ENCODE measurements at regions not wholly inside any gene's neighbourhood (a gene's known extent, or its start where the extent isn't known, plus 50 kb on each side); places are given as distances from the start of the nearest gene placed in this dataset.
"Not testable (repeated sequence)": the region's sequence is repeated elsewhere in the genome, so short reads cannot be mapped to it uniquely, and the experiment has no call there.

DNA sequence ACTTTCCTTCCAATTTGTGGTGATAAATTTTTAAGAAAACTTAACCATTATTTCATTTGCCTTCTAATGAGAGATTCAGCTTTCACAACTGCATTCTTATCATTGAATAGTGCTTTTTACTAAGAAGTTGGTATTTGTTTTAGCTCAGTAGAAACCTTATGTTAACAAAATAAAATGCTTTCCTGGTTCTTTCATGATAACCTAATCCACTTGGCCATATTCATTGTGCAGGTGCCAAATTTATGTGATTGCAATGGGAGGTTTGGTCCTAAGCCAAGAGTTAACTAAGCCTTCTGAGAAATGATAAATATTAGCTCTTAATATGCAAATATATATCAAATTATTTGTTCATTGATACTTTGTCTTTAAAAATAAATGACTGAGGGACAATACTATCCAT is 141.1 kb upstream of the TLE4 start:
- DNase-seq: peak in 1 of 2 experiments; percentile 30

DNA sequence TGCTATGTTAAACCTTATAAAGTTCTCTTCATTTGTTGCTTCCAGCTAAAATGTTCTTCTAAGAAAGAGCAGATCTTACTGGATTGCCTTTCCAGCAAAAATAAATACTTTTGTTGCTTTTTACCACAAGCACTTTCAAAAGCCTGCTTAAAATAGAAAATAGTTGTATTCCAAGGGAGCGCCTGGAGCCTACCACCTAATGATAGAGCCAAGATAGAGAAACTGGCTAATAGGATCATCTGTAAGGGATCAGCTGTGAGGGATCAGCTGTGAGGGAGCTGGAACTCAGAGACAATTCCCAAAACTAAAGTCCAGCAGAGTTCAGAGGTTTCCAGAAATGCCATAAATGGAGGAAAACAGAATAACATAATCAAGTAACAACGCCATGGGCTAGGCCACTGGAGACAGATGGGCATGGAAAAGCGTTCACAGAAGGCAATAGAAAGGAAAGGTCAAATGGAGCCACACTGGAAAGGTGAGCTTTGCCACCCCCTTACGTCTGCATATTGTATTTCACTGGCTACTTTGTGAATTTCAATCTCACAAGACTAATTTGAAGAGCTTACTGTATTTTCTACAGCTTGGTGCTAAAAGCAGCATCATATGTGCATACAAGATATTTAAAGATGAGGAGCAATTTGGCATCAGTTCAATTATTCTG is 140.6 kb upstream of the TLE4 start:
- no peak for DNase-seq

DNA sequence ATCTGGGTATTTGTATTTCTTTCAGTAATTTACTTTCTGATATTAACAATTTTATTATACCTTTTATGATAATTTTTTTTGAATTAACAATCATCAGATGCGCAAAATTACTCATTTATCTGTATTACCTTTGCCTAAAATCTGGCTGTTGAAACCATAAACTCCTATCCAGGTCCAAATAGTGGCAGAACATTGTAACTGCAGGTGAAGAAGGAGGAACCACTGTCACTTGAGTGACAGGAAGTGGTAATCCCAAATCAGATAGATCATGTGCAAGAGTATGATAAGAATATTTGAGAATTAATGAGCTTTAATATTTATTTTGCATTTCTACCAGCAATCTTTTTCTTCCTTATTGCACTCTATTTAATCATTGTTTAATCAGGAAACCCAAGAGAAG is 139.3 kb upstream of the TLE4 start:
- DNase-seq: peak in 1 of 2 experiments; percentile 4

DNA sequence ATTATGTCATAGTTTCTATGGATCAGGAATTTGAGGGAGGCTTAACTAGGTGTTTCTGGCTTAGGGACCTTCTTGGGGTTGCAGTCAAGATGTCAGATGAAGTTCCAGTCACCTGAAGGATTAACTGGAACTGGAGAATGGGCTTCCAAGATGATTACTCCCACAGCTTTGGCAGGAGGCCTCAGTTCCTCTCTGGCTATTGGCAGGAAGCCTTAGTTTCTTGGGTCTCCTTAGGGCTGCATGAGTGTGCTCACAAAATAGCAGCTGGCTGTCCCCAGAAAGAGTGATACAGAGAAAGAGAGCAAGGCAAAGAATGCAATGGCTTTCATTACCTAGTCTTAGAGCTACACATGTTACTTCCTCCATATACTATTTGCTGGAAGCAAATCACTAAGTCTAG is 138.1 kb upstream of the TLE4 start:
- DNase-seq: no peak

DNA sequence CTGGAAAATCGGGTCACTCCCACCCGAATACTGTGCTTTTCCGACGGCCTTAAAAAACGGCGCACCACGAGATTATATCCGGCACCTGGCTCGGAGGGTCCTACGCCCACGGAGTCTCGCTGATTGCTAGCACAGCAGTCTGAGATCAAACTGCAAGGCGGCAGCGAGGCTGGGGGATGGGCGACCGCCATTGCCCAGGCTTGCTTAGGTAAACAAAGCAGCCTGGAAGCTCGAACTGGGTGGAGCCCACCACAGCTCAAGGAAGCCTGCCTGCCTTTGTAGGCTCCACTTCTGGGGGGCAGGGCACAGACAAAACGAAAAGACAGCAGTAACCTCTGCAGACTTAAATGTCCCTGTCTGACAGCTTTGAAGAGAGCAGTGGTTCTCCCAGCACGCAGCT is 132.5 kb upstream of the TLE4 start:
- DNase-seq: not testable (repeated sequence)

DNA sequence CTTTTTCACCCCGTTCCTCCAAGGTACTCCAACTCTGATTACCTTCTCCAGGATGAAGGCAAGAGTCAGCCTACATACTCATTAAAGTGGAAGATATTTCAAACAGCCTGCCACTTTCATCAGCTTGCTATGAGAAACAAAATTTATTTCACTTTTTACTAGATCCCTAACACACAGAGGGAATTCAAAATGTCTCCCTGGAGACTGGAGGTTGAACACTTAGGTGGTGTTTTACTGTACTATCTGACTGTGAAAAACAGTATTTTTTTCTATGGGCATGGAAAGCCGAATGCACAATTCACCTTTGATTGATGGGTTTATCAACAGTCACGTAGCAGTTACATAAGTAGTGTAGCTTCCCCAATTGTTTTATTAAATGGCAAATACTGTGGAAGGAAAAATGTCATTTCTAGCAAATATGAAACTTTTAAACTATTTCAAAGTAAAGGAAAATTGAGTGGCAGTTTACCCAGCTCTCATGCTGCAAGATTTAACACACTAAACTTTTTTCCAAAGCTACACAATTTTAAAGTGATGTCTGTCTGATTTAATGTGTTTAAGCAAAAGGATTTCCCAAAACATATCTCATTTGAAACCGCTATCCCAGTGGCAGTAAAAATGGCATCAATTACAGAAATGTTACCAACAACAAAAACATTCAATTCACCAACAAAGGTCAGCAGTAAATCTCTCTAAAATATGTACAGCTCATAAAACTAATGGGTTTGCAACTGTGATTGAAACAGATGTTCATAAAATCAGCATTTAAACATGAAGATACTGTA is 125.0 kb upstream of the TLE4 start:
- DNase-seq: no peak

DNA sequence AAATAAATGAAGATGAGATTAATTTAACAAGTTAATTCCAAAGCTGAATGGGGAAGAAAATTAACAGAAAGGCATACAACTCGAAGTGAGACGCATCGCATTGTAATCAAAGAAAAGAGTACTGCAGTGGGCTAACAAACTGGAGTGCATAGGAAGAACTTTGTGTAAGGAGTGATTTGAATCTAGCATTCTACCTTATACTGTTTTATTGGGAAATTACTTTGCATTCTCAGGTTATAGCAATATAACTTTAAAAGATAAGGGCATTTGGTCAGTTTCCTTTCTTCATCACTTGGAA is 124.5 kb upstream of the TLE4 start:
- DNase-seq: no peak

DNA sequence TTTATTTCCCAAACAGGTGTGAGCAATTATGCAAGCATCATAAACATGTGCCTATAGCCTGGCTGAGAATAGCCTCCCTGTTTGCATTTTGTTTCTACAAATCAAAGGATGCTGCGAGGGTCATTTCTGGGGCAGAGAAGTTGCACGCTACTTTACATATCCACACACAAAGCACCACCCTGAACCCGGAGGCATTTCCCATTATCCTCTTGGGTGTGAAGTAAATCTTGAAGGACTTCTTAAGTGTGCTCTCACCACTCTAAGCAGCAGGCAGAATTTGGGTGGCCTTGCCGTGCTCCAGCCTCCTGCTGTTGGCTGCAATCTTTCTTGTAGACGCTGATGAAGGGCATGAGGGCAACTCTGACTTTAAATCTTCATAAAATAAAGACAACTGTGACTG is 124.0 kb upstream of the TLE4 start:
- DNase-seq: no peak

DNA sequence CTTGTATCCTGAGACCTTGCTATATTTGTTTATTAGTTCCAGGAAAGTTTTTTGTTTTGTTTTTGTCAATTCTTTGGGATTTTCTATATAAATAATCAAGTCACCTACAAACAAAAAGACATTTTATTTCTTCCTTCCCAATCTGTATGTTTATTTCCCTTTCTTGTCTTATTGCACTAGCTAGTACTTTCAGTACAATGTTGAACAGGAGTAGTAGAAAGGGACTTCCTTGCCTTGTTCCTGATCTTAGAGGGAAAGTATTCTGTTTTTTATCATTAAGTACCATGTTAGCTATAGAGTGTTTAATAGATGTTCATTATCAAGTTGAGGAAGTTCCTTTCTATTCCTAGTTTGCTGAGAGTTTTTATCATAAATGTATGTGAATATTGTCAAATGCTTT is 119.5 kb upstream of the TLE4 start:
- DNase-seq: no peak

DNA sequence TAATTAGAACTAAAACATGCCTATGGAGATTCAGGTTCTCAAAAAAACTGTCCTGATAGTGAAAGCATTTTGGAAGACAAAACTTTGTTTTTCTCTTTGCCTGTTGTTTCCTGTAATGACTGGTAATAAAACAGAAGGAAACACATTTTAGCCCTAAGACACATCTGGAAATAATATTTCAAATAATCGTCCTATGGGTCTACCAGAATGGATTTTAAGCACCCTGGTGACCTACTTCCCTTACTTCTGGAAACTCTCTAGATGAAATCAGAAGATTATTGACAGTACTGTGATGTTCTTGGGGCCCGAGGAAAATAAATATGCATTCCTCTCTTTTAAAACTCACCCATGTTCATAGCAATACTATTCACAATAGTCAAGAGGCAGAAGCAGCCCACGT is 110.1 kb upstream of the TLE4 start:
- no peak for DNase-seq

DNA sequence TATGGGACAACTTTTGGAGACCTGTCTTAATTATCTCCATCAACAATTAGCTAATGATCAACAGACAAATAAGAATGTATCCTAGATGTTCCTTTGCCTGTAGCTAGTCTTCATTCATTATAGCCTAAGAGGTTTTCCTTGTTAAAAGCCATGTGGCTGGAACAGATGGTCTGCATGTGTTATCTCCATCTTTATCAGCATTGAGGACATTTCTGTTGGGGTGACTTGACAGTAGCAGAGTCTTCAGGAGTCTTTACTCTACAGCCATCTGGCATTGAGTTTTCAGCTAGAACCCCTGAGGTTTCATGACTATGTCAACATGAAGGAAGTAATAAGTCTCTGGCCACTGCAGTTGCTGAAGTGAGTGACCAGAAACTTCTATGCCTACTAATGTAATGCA is 106.6 kb upstream of the TLE4 start:
- DNase-seq: no peak

DNA sequence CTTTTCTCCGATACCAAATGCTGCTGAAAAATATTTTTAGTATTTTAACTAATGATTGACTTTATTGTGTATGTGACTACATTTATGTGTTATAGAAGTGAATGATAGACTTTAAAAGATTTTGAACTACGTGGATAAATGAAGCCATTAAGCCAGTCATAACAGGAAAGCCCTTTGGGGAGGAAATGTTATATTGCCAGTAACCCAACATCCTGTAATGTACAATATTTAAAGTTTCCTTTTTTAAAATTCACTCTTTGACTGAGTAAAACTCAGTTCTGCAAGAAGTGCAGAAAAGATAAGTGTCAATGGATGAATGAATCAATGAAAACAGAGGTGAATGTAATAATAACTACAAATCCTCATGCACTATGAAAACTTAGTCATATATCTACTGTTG is 102.6 kb upstream of the TLE4 start:
- DNase-seq: no peak

DNA sequence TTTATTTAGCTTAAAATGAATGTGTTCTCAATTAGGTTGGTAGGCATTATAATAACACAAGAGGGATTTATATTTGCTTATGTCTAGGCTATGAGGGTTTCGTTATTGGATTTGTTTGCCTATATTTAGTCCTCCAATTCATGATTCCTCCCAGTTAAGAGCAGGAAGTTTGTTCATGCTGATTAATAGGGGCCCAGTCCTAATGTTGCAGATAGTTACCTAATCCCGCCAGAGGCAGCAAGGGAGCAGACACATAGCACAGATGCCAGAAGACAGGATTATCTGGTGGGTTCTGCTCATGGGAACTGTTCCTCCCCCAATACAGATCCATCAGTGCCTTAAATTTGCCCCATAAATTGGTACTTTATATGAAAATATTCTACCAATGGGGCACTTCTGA is 100.8 kb upstream of the TLE4 start:
- DNase-seq: peak in 1 of 2 experiments; percentile 48

DNA sequence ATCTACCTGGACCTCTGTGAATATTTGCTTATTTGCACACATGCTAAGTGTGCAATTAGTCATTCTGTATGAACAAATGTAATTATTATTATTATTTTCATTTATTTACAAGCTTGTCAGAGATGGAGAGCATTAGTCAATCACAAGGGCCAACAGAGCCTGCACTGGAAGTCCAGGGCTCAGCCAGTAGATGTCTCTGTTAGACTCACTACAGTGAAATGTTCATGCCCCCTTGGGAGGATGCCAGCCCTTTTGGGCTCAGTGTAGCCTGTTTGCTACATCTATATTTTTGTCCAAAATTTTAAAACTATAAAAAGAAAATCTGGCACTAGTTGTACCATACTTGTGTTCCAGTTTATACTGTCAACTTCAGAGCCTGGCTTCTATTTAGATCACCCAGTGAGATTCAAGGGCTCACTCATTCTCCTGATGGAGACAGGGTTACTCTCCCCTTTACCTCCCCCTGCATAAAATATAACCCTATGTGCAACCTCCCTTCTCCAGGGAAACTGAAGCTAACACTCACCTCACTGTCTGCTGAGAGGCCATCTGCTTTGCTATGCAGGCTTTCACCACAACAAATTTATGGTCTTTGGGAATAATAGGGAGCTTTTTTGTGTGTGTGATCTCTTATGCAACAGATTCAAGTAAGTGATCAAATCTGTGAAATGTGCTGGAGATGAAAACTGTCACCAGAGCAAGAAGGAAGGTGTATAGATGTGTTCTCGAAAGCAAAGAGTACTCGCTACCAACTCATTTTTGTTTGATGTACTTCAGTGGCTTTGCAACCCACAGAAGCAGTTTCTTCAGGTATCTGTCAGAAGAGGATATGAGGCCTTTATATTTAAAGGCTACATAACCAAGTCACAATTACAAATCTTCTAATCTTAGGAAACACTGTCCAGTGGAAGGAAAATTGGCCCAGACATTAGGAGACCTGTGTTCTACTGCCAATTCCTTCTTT is 99.9 kb upstream of the TLE4 start:
- peak in 1 of 2 experiments; percentile 45 for DNase-seq

DNA sequence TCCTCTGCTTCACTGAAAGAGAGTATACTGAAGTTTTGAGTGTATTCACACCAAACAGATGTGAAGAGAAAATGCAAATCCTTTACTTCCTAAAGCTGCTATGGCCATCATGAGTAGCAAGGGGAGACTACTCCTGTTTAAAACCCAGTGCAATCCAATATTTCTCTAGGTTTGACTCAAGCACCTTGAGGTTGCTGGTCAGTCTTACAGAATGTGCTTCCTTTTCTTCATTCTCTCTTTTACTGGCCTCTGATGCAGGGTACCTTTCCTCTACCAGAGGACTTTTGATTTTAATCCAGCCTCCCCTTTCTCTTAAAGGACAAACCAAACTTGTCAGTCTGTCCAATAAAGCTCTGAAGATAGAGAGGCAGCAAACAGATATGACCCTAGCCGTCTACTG is 98.1 kb upstream of the TLE4 start:
- no peak for DNase-seq

DNA sequence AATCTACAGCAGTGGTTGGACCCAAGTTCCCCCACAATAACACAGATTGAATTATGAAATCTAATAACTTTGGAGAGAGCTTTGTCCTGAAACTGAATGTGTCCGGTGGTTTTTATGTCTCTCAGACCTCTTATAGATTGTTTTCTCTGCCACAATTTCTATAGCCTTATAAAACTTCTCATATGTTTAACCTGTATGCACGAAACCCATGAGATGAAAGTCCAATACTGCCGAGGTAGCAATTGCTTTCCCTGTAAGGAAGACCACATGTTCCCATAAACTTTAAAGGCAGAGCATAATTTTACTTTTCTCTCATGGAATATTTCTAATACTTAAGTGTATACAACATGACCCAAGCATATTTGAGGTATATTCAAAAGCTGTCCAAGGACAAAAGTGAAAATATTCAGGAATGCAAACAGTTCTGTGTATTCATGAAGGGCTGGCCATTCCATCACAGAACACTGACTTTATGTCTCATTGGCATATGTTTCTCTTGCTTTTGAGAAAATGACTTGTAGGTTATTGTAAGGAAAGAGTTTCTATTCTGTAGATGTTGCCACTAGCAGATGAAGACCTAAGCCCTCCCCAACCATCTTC is 94.4 kb upstream of the TLE4 start:
- no peak for DNase-seq

DNA sequence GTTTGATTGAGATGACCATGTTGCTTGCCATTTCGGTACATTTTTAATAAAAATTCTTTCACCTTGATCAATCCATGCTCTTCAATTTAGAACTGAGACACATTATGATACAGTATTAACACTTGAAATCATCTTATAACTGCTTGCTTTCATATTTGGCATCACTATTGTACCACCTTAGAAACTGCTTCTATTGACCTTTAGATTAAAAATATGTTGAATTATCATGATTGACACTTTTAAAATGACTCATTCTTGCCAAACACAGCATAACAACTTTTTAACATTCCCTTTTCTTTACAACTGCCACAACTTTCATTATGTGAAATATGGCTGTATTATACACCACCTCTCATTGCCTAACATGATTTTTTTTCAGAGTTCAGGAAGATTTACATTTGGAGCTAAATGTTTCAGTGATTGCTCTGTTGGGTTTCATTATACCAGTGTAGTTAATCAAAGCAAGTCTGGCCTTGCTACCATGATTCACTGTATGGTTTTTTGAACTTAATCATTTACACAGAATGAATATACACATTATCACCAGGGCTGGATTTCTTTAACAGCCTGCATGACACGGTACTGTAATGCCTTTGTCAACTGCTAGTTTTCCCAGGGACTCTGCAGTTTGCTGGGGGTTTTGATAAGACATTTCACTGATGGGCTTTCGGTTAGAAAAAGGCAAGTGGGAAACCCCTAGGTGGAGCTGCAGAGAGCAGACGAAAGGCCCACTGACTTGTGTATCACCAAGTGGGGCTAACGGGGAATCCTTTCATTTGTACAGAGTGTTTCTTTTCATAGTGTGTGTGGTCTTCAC is 93.6 kb upstream of the TLE4 start:
- peak in 1 of 2 experiments; percentile 9 for DNase-seq

DNA sequence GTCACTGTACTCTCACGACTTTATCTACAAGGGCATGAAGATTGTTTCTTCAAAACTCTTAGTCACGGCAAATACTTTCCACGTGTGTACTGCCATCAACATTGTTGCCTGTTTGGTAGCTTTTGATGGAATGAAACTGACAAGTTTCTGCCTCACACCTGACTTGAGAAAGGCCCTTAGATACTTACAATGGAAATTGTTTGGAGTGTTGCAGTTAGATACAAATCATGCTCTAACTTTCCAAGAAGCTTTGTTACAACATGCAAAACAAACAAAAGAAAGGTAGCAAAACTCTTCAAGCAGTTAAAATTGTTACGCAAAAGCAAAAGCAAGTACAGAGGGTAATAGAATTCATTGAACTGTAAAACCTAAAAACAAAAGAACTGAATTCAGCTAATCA is 91.1 kb upstream of the TLE4 start:
- DNase-seq: no peak

DNA sequence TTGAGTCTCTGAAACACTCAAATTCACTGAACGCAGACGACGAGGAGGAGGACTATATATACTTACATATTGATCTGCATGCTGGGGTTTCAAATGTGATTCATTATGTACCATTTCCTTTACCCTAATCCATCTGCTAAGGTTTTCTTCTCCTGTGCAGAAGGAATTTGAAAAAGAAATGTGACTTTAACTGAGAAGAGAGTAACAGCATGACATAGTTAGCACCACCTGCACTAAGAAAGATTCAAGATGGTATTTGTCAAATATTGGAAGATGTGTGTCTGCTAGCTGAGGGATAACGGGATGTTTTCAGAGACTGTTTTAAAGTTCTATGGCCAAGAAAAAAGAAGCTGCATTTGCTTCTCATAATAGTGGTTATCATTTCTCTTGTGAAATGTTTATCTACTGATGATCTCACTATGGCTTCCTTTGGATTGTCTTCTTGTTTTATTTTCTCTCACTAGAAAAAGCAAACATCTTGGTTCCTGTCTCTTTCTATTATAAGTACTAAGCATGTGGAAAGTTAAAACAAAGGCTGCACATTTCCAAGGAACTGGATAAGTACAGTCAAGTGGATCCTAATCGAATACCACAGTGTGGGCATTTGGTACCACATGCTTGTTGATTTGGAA is 89.8 kb upstream of the TLE4 start:
- no peak for DNase-seq

DNA sequence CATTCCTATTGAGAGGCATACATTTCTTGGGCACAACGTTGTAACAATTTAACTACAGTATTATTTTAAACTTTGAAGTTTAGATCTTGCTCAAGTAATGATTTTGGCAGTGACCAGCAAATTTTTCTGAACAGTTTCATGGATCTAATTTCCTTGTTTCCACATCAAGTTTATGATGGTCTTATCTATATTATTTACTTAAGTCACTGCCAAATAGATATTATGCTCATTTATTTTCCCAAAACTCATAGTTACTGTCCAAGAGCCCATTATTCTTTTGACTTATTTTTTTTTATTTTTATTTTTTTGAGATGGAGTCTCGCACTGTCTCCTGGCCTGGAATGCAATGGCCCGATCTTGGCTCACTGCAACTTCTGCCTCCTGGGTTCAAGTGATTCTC is 86.5 kb upstream of the TLE4 start:
- no peak for DNase-seq

DNA sequence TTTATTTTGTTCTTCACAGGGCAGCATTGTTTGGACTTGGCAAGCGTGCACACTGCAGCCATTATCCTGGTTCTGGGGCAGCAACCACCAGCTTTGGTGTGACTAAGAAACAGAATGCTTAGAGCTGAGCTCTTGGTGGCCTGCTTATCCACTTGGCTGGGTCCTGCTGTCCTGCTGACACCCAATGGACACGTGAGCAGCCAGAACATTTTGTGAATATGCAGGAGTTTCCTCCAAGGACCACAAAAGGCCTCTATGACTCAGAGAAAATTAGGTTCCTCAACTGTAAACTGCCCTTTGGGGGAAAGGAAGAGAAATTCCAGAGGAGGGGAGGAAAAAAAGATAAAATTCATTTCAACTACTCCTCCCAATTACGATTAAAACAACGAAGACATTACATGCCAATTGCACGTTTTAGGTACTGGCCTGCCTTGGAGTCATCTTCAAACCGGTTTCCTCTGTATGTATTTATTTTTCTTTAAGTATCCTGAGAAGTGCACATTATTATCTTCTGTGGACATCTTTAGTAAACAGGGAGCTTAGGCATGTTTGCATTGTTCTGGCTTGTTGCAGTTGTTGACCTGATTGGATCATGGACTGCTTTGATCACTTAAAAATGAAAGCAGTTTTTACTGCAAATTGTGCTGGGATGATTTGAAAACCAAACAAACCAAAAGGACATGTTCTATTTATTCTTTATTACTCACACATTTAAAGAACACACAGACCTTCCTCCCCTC is 82.3 kb upstream of the TLE4 start:
- DNase-seq: no peak
